HL-60 (cell line): ENCODE measurements at regions not wholly inside any gene's neighbourhood (a gene's known extent, or its start where the extent isn't known, plus 50 kb on each side); places are given as distances from the start of the nearest gene placed in this dataset.

ENCODE experiments used
- DNase-seq, 2 experiments: peaks; one replicate each; pipeline ENCODE4 v3.0.0-alpha.2; 2010 to 2020; ENCODE audit warnings: low read depth in 1 of 2, low spot score in 1 of 2
- H3K27ac ChIP-seq: fragments of 250-450 bp; sonication (Bioruptor Pico); replicated peaks from 2 replicates; pipeline ENCODE4 v1.5.1; 2020; ENCODE audit warnings: mild to moderate bottlenecking, moderate library complexity
- H3K27me3 ChIP-seq: fragments of 250-450 bp; sonication (Bioruptor Pico); 2 replicates; pipeline ENCODE4 v1.5.1; 2021; ENCODE audit warnings: mild to moderate bottlenecking, moderate library complexity; ENCODE audit not compliant: insufficient read depth, poor library complexity, severe bottlenecking
- H3K4me3 ChIP-seq: replicated peaks from 2 replicates; pipeline ENCODE4 v1.5.1; 2011; ENCODE audit warnings: mild to moderate bottlenecking, control low read depth, low read length; ENCODE audit not compliant: insufficient read depth
- GABPA ChIP-seq: IDR thresholded peaks from 2 replicates; pipeline ENCODE4 v1.6.1; 2012; ENCODE audit warnings: low read depth
- POLR2AphosphoS5 ChIP-seq: IDR thresholded peaks from 2 replicates; pipeline ENCODE4 v1.6.1; 2012; ENCODE audit warnings: low read depth
- SPI1 ChIP-seq: IDR thresholded peaks from 2 replicates; pipeline ENCODE4 v1.6.1; 2012; ENCODE audit warnings: low read depth, mild to moderate bottlenecking, borderline replicate concordance
- TF ChIP-seq, protein P1 (sequence below): IDR thresholded peaks from one replicate; pipeline ENCODE4 v1.5.1; 2011; ENCODE audit warnings: low read length, control low read depth, inconsistent platforms; ENCODE audit not compliant: insufficient read depth
- TF ChIP-seq, protein P2 (sequence below): IDR thresholded peaks from 2 replicates; pipeline ENCODE4 v1.6.1; 2012; ENCODE audit warnings: low read depth; ENCODE audit not compliant: insufficient replicate concordance

DNA sequence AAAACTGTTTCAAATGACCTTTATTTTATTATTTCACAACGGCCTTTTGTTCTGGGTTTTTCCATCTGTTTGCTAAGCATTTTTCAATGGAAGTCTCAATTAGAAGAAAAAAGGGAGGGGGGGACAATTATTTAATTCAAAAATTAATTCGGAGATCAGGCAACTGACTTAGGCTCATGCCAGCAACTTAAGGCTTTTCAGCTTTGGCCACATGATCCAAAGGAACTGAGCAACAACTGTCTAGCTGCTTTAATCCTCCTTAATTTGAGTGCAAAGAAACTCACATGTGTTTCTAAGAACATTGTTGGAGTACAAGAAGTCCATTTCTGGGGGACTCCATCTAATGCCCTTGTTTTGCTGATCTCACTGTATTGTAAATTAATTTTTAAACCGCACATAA, 188.0 kb downstream of the EXOC5 start:
- H3K4me3 ChIP-seq, result no peak overlapping the region
- no peak for DNase-seq
- H3K27ac ChIP-seq, result no peak overlapping the region
- no peaks in the 10 kb centered on the region for H3K27me3 ChIP-seq
- TF ChIP-seq GABPA, result no peak
- TF ChIP-seq SPI1, result no peak
- TF ChIP-seq, protein P1, sequence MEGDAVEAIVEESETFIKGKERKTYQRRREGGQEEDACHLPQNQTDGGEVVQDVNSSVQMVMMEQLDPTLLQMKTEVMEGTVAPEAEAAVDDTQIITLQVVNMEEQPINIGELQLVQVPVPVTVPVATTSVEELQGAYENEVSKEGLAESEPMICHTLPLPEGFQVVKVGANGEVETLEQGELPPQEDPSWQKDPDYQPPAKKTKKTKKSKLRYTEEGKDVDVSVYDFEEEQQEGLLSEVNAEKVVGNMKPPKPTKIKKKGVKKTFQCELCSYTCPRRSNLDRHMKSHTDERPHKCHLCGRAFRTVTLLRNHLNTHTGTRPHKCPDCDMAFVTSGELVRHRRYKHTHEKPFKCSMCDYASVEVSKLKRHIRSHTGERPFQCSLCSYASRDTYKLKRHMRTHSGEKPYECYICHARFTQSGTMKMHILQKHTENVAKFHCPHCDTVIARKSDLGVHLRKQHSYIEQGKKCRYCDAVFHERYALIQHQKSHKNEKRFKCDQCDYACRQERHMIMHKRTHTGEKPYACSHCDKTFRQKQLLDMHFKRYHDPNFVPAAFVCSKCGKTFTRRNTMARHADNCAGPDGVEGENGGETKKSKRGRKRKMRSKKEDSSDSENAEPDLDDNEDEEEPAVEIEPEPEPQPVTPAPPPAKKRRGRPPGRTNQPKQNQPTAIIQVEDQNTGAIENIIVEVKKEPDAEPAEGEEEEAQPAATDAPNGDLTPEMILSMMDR, result no peak
- TF ChIP-seq, protein P2, sequence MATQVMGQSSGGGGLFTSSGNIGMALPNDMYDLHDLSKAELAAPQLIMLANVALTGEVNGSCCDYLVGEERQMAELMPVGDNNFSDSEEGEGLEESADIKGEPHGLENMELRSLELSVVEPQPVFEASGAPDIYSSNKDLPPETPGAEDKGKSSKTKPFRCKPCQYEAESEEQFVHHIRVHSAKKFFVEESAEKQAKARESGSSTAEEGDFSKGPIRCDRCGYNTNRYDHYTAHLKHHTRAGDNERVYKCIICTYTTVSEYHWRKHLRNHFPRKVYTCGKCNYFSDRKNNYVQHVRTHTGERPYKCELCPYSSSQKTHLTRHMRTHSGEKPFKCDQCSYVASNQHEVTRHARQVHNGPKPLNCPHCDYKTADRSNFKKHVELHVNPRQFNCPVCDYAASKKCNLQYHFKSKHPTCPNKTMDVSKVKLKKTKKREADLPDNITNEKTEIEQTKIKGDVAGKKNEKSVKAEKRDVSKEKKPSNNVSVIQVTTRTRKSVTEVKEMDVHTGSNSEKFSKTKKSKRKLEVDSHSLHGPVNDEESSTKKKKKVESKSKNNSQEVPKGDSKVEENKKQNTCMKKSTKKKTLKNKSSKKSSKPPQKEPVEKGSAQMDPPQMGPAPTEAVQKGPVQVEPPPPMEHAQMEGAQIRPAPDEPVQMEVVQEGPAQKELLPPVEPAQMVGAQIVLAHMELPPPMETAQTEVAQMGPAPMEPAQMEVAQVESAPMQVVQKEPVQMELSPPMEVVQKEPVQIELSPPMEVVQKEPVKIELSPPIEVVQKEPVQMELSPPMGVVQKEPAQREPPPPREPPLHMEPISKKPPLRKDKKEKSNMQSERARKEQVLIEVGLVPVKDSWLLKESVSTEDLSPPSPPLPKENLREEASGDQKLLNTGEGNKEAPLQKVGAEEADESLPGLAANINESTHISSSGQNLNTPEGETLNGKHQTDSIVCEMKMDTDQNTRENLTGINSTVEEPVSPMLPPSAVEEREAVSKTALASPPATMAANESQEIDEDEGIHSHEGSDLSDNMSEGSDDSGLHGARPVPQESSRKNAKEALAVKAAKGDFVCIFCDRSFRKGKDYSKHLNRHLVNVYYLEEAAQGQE, result no peak
- TF ChIP-seq POLR2AphosphoS5, result no peak

DNA sequence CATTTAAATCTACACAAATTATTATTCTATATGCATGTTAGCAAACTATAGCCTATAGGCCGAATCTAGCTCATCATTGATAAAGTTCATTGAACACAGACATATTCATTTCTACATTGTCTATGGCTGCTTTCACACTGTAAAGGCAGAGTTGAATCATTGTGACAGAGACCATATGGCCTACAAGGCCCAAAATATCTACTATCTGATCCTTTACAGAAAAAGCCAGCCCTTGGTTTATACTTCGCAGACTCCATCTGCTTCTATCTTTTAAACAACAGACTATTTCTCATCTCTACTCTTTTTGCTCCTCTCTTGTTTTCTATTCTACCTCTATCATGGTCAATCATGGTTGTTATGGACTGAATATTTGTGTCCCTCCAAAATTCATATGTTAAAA, 190.7 kb downstream of the EXOC5 start:
- TF ChIP-seq GABPA, result no peak
- TF ChIP-seq, protein P1, result no peak
- TF ChIP-seq POLR2AphosphoS5, result no peak
- TF ChIP-seq, protein P2, result no peak
- no peak for DNase-seq
- no peaks in the 10 kb centered on the region for H3K27me3 ChIP-seq
- H3K4me3 ChIP-seq, result no peak overlapping the region
- no peak overlapping the region for H3K27ac ChIP-seq

DNA sequence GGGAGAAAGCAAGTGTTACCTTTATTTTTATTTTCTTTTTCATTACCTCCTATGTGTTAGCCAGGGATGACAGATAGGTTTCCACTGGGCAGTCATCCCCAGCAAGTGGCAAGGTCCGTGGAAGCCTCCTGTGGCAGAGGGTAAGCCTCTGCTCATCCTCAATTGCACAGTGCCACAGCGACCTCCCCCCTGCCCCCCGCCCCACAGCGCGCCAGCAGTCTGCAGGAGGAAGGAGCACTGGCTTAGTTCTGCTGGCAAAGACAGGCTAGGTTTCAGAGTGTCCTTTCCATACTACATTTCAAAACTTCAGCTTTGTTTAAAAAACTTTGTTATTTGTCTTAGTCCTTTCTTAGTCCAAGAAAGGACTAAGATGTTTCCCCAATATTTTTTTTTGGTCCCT, 194.7 kb downstream of the EXOC5 start:
- TF ChIP-seq, protein P1, result no peak
- TF ChIP-seq, protein P2, result no peak
- TF ChIP-seq POLR2AphosphoS5, result no peak
- no peak for TF ChIP-seq SPI1
- TF ChIP-seq GABPA, result no peak
- DNase-seq, result no peak
- Histone ChIP-seq H3K27ac (no peak overlapping the region), H3K4me3 (no peak overlapping the region), H3K27me3 (no peaks in the 10 kb centered on the region)
